ENCODE measurements at regions not wholly inside any gene's neighbourhood (a gene's known extent, or its start where the extent isn't known, plus 50 kb on each side); places are given as distances from the start of the nearest gene placed in this dataset.

DNA sequence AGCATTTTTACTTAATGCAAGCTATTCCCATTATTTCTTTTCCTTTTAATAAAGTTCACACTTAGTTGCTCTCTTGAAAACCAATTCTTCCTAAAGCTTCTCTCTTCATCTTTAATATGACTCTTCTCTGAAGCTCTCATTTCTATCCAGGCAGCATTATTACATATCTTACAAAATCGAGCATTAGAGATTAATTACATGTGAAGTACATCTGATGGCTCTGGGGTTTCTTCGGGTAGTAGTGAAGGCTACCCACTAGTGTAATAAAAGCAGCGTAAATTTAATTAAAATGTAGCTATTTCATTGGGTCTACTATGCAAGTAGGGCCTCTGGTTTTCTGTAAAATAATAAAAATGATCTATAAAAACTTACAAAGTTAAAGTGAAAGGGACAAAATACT, 513.6 kb upstream of the DPH6 start:
- DNase-seq: no peak

DNA sequence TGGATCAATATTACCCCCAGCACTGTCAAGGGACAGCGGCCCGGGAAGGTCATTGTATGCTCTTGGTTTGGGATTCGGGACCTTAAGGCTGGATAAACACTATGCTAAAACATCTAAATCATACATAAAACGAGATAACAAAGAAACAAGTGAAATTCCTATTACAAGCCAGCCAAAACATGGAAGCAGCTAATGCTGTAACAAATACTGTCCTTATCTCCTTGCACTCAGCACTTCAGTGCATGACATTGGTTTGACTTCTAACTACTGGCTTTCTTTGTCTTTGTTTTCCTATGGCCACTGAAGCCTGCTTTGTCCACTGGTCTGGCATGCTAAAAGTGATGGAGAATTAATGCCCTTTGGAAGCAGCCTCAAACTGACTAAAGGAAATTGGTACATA, 516.4 kb upstream of the DPH6 start:
- DNase-seq: no peak

GRCh38 chr15:36066757-36067156, 512.7 kb upstream of the CDIN1 start:
- peak in 1 of 3 donors; percentile 25 for DNase-seq

- no peak for DNase-seq
These were observed 511.7 kb upstream of the CDIN1 start for GRCh38 chr15:36067483-36068274.

DNA sequence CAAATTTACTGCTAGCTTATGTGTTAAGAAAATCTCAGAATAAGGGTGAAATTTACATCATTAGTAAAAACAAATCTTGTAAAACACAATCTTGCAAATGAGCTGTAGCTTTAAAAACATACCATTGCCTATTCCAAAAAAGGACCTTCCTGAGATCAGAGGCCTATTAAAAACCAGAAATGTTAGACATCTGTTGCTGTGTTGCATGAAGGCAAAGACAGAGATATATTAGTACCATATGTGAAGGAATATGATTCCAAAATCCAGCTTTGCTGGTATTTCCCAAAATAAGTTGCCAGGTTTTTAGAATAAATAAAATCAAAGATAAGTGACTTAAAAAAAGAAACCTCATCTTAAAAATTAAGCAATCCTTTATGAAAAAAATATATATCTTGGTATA, 504.1 kb upstream of the CDIN1 start:
- peak; percentile 10 to 42 (median 13) for DNase-seq

- DNase-seq: no peak
These were observed 500.4 kb upstream of the CDIN1 start for GRCh38 chr15:36079021-36079420.

- no peak for DNase-seq
These were observed 498.7 kb upstream of the CDIN1 start for GRCh38 chr15:36080759-36081158.

- DNase-seq: no peak
These were observed 489.0 kb upstream of the CDIN1 start for GRCh38 chr15:36090286-36090946.

GRCh38 chr15:36106640-36107335, 472.6 kb upstream of the CDIN1 start:
- DNase-seq: peak; percentile 21 to 47 (median 33)

- DNase-seq: no peak
These were observed 470.9 kb upstream of the CDIN1 start for GRCh38 chr15:36108541-36108940.

GRCh38 chr15:36109943-36110658, 469.3 kb upstream of the CDIN1 start:
- DNase-seq: peak in 2 of 3 donors; percentile 43 to 51

DNA sequence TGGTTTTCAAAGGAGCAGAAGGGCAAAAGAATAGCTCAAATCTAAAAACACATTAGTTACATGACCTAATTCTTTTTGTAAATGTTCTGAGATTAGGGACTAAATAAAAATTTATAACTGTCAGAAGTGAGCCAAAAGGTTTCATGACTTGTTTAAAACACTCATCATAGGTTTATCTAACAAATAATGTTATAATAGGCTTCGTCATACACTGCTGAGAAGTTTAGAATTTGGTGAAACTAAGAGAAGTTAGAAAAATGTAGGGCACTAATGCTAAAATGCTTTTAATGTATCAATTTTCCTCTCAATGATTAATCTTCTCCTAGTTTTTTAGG, 468.8 kb upstream of the CDIN1 start:
- no peak for DNase-seq

- DNase-seq: peak in 1 of 3 donors; percentile 26
These were observed 462.1 kb upstream of the CDIN1 start for GRCh38 chr15:36117296-36117787.

DNA sequence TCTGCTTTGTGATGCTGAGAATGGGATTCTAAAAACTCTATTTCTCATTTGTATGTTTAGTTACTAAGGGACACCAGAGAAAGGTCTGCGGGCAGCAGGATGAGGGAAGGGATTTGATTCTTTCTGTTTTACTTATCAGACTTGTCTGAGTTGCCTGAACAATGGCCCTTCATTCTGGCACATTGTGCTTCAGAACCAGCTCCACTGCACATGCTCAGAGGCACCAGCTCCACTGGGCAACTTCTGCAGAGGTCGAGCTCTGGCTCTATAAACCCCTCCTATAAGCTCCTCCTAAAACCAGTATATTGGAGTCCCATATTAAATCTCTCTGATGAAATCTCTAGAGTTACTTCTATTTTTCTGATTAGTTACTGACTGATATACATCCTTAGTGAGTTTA, 453.2 kb upstream of the CDIN1 start:
- DNase-seq: no peak

- DNase-seq: no peak
These were observed 448.6 kb upstream of the CDIN1 start for GRCh38 chr15:36130641-36131310.

GRCh38 chr15:36133742-36134141, 445.7 kb upstream of the CDIN1 start:
- DNase-seq: no peak

DNA sequence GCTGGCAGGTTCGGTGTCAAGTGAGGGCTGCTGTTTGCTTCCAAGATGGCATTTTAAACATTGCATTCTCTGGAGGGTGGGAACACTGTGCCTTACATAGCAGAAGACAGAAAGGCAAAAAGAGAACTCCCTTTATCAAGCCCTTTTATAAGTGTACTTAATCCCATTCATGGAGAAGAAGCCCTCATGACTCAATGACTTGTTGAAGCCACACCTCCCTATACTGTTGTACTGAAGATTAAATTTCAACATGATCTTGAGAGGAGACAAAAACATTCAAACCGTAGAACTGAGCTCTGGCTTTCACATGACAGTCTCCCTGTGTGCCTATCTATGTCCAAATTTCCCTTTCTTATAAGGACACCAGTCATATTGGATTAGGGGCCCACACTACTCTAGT, 443.4 kb upstream of the CDIN1 start:
- no peak for DNase-seq

DNA sequence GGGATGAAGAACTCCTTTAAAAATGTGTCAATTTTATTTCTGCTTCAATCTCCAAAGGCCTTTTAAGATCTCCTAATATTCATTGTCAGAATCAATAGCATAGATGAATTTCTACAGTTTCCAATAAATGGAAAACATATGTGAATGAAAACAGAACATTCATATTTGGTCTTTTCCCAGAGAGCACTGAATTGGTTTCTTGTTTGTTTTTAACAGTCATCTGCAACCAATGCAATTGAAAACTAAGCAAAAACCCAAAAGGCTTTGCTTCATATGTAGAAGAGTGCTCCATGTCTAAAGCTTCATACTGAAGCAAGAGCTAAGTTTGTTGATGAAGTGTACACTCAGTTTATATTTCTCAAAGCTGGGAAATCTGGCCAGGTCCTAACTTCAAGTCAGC, 426.5 kb upstream of the CDIN1 start:
- no peak for DNase-seq

DNA sequence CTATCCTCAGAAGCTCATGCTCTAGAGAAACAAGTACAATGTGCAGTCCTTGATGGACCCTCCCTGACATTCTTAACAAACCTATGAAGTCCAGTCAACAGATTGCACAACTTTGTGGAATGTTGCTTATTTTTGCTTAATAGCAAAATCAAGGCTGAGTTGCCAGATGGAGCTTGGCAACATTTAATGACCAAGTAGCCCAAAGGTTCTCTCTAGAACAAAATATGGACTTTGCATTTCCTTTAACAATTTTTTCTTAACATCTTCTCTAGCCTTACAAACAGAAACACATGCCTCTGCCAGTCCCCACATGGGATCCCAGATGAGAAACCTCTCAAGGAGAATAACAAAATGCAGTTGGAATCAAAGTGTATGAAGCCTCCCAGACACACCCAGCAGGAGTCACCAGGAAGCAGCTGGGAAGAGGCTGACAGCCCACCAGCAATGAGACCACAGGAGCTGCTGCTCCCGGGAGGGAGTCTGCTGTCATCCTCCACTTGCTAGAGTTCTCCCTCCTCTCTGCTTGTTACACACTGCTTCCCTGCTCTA, 422.5 kb upstream of the CDIN1 start:
- DNase-seq: peak in 2 of 3 donors; percentile 43 to 76

- DNase-seq: peak in 1 of 3 donors; percentile 56
These were observed 419.1 kb upstream of the CDIN1 start for GRCh38 chr15:36160351-36160750.

DNA sequence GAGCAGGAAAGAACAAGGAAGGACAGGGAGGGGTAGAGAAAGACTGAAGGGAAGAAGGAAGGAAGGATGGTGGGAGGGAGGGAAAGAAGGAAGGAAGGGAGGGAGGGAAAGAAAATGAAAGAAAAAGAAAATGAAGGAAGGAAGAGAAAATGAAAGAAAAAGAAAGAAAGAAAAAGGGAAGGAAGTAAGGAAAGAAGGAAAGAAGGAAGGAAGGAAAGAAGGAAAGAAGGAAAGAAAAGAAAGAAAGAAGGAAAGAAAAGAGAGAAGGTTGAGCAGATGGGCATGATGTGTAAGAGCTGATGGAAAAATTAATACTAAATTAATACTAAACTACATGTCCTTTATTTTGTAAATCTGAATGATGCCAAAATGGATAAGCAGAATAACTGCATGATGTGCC, 418.3 kb upstream of the CDIN1 start:
- no peak for DNase-seq

Measured in muscle of back (tissue), 3 donors.